HCEC 1CT (cell line): ENCODE measurements at regions not wholly inside any gene's neighbourhood (a gene's known extent, or its start where the extent isn't known, plus 50 kb on each side); places are given as distances from the start of the nearest gene placed in this dataset.

Experiments used
- DNase-seq: peaks from one replicate; pipeline ENCODE4 v3.0.0-alpha.2; 2017

DNA sequence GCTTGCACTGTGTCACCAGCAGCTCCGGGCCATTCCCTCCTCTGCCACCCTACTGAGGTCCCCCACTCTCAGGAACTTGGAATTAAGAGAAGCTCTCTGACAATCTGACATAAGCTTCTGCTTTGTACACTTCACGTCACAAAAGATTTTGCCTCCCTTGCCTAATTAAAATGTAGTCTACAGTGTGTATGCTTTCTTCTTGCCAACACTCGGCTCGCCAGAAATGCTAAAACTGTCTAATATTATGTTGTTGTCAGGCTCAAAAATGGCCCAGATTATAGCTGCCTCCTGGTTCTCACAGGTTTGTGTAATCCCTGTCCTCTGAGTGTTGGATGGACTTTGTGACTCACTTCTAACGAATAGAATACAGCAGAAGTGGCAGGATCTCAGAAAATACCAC, 474.7 kb downstream of the MBD2 start:
- DNase-seq = no peak

DNA sequence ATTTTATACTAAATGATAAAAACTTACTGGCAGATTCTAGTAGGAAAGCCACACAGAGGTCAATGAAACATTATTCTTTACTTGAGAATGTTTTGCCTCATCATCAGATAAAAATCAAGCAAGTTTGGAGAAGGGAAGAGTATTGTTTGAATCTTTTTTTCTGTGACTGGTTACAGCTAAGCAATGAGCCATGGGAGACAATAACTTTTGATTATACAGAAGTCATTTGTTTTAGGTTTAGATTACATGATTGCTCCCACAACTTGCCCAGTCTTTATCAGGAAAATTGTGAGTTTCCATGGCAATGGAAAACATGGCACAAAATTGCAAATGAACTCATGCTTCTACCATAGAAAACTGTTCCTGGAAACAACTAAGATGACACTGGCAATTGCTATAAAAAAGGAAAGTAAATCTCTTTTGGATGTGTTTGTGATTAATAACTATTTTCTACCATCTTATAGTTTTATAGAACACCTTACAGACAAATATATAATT, 476.8 kb downstream of the MBD2 start:
- DNase-seq = no peak

DNA sequence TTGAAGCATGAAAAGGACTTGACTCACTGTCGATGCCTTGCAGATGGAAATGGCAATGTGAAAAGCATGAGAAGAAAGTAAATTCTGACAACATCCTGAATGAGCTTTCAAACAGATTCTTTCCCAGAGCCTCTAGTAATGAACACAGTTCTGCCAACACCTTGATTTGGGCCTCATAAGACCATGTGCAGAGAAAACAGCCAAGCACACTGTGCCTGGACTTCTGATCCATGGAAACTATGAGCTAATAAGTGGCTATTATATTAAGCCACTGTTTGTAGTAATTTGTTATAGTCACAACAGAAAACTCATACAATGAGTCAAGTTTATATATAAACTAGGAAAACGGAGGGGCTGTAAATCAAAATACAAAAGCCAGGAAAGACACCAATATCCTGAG, 477.3 kb downstream of the MBD2 start:
- DNase-seq = no peak

DNA sequence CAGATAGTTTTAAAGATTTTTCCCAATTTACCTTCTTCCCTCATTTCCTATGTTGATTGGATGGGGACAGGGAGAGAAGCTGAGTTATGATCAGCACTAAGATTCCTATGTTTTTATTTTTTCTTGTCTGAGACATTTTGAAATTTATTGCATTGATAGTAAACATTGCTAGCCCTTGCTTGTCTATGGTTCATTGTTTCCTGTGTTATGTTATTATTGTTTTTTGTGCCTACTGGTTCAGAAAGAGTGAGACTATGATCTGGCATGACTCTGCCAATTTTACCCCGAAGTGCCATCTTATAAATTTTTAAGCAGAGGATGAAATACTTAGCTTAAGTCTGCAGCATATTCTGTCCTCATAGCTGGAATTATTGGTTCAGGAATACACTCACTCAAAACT, 478.5 kb downstream of the MBD2 start:
- no peak for DNase-seq

DNA sequence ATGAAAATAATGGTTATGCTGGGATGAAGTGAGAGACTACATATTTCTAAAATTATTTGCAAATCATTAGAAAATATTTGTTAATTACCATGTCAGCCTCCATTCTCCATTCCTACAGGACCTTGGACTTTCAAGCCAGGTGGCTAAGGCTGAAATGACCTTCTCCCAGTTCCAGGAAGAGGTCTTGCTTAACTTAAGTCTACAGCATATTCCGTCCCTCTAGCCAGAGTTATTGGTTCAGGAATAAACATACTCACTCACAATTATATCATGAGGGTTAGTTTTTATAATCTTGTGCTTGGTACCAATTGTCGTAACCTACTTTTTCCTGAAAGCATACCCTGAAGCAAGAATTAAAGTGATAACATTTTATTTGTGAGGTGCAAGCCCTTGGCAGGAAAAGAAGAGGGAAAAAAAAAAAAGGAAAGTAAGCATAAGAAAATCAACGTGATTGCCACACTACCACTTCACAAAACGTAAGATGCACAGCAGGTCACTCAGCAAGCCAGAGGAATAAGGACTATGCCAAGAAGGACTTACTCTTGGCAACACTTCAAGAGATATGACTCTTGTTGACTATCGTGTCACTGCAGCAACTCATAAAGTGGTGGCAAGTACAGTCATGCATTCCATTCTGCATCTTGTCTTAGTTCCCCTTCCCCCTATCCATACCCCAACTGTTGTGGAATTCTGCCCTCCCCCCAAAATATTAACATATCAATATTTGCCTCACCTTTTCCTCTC, 479.1 kb downstream of the MBD2 start:
- no peak for DNase-seq

DNA sequence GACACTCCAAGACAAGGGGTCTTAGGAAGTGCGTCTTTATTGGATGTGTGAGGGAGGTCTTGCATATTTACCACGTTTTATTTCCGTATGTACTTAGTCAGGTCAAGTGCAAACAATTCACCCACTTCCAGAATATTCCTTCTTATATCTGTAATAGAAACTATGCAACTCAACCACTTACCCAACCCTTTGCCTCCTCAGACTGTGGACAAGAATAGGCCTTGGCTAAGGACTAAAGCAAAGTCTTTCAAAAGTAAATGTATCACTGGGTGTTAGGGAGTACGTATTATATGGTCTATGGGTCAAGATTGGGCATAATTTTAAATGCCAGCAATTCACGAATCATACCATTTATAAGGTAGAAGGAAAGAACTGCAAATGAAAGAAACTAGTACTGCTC, 484.8 kb downstream of the MBD2 start:
- DNase-seq = no peak

DNA sequence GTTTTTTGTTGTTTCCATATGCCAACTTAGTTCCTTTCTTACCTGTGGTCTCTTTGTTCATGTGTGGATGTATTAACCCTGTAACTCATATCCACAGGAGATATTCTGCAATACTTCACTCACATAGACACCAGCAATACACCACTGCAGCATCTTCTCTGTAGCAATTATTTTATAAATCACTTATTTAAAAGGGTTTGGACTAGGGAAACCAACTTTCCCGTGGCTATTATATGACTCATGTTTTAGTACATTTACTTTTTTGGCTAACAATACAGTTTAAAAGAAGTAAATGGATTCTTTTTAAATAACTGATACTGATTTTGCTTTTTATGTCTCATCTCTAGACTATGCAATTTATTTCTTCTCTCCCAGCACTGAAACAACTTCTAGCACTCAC, 488.9 kb downstream of the MBD2 start:
- no peak for DNase-seq

DNA sequence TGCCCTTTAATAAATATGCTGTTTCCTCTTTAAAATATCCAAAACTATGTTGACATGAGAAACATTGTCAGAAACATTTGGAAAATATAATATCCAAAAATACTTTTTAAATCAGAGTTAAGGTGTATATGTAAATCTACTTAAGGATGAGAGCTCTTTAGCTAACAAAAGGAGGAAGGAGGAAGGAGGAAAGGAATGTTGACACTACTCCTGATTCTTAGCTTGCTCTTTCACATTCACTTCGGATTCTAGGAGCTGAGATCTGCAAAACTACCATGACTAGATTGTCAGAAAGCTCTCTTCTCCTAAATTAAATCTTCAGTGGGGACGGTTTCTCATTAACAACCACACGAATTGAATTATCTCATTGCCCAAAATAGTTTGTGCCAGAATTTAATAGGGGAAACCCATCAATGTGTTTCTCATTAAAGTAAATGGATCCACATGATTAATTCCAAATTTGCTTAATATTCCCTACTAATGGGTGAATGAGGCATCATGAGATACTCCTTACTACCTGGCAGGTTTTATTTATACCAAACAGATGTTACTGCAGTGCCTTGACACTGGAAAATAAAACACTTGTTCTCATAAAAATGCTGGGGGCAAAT, 509.1 kb downstream of the MBD2 start:
- DNase-seq = no peak

DNA sequence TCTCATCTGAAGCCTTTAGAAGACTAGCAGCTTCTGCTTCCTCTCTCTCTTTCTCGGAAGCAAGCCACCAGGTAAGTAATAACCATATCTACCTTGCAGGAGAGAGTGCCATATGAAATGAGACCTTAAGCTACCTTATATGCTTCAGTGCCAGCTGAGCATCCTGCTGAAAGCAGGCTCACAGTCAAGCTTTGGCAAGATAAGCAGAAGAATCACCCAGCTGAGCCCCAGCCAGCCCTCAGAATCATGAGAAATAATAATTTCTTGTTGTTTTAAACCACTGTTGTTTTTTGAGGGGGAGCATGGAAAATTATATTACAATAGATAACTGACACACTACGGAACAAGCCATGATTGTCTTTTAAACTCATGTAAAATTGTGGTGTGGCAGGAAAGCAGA, 514.4 kb downstream of the MBD2 start:
- DNase-seq = no peak

DNA sequence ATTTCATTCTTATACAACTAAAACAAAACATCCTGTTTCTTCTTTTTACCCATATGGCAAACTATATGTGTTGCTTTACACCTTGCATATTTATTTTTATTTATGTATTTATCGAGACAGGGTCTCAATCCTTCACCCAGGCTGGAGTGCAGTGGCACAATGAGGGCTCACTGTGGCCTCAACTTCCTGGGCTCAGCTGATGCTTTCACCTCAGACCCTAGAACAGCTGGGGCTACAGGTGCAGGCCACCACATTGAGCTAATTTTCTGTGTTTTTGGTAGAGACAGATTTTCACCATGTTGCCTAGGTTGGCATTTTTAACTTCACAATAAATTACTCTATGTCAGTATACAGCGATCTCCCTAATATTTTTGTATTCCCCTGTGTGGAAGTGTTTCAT, 522.0 kb downstream of the MBD2 start:
- no peak for DNase-seq

DNA sequence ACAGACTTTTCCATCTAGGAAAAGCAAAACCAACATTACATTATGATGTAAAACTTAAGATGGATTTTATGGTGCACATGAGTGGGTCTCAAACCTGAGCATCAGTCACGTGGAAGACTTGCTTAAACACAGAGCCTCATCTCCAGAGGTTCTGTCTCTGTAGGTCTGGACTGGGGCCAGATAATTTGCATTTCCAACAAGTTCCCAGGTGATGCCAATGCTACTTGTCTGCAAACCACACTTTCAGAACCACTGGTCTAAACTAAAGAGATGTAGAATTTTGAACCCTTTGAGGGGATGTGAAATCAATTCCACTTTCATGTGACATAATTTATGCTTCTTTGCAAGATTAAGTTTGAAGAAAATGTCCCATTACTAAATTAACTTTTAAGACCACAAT, 522.8 kb downstream of the MBD2 start:
- no peak for DNase-seq

DNA sequence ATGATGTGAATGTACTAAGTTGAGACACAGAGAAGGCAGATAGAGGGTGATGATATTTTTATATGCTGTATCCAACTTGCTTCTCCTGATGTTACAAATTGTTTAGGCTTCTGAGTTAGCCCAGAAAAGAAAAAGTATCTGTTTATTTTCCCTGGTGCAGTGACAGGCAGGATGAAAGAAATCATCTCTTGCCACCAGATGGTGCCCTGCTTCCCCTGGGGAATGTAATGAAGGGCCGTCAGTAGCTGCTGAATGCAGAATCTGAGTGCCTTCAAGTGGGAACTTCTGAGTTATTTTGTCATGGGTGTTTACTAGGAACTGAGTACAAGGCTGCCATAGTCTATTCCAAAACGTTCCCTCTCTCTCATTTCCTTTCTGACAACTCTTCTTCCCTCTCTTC, 525.6 kb downstream of the MBD2 start:
- no peak for DNase-seq

DNA sequence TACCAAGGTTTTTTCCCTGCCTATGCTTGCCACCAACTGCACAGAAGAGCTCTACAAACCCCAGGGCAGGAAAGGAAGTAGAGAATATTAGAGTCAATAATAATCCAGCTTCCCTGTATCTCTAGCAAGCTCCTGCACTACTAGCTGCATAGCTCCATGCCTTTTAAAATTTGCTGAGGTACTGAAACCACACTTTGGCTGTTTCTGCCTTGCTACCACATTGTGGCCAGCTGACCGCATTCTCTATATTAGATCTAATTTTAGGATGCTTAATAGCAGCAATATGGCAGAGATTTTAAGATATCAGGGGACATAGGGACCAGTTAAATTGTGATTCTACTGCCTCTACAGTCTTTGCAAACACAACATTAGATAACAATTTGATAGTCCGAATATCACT, 534.6 kb downstream of the MBD2 start:
- DNase-seq = no peak

DNA sequence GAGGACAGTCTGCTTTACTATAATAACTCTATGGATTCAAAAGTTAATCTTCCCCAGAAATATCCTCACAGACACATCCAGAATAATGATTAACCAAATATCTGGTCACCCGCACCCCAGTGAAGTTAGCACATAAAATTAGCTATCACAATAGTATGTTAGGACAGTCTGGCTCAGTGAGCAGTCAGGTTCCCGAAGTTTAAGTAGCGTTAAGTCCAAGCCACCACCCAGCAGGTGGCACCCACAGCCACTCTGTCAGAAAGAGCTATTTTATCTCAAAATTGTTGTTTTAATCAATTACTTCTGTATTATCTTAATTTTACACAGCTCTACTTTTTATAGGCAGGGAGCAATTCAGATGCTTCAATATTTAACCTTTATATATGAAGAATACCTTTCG, 537.5 kb downstream of the MBD2 start:
- no peak for DNase-seq

DNA sequence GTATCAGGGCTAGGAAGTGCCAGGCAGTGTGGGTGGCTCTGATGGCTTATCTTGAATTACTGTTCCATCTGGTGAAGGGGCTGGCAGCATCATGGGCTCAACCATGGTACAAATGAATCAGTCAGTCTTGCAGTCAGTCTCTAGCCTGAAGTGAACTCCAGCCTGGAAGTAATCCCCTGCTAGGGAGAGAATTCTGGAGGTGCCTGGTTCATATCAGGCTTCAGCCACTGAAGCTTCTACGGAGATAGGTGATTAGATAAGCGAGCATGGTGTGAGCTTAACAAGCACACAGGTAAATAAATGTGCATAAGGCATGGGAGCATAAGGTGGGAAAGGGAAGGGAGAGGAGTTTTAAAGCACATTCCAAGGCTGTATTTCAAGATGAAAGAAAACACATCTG, 541.7 kb downstream of the MBD2 start:
- no peak for DNase-seq

DNA sequence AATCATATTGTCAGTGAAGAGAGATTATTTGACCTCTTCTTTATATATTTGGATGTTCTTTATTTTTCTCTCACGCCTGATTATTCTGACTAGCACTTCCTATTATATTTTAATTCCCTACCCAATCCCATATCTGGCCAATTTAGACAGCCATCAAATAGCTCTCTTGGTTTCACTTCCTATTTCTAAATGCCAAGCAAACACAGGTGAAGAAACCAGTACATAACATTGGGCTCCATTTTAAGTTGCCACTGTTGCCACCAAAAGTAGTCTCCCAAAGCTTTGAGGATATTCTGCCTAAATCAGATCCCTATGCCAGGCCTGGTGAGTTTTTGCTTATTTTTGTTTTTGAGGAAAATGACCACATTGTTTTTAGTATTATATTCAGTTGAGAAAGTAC, 547.0 kb downstream of the MBD2 start:
- DNase-seq = no peak

DNA sequence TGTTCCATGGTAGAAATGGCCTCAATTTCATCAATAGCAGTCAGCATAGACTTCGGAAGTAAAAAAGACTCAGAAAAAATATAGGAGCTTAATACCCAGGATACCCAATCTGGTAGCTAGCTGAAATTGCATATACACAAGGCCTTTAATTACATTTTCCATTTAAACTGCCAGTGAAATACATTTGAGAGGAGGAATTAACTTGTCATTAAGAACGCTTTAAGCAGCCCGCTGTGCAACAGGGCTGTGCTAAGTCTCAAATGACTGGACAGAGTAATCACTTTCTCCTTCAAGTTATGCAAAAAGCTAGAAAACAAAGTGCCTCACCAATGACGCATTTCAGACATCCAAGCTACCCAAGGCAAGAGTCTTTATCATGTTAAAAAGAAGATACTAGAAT, 558.8 kb downstream of the MBD2 start:
- no peak for DNase-seq

DNA sequence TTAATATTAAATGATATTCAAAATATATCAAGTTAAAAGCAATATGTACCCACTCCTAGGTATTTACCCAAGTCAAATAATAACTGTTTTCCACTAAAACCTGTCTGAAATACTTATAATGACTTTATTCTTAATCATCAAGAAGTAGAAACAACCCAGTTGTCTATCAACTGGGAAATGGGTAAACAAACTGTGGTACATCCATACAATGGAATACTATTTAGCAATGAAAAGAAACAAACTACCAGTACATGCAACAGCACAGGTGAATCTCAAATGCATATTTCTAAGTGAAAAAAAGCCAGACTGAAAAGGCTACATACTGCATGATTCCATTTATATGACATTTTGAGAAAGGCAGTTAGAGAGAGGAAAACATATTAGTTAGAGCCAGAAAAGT, 559.9 kb downstream of the MBD2 start:
- DNase-seq = no peak

DNA sequence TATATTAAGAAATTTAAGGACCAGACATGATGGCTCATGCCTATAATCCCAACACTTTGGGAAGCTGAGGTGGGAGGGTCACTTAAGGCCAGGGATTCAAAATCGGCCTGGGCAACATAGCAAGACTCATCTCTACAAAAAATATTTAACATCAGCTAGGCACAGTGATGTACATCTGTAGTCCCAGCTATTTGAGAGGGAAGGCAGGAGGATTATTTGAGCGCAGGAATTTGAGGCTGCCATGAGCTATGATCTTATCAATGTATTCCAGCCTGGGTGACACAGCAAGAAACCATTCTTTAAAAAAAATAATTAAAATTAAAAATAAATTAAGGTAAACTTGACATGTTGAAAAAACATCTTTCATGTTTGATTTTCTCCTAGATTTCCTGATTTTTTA, 564.2 kb downstream of the MBD2 start:
- no peak for DNase-seq

DNA sequence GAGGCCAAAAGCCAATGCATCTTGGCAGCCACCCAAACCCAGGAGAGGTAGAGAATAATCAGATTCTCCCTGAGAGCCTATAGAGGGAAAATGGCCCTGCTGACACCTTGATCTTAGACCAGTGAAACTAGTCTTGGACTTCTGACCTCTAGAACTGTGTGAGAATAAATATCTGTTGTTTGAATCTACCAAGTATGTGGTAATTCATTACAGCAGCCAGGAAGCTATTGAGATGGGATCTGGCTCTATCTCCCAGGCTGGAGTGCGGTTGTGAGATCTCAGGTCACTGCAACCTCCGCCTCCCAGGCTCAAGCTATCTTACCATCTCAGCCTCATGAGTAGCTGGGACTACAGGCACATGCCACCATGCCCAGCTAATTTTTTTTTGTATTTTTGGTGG, 567.2 kb downstream of the MBD2 start:
- no peak for DNase-seq

DNA sequence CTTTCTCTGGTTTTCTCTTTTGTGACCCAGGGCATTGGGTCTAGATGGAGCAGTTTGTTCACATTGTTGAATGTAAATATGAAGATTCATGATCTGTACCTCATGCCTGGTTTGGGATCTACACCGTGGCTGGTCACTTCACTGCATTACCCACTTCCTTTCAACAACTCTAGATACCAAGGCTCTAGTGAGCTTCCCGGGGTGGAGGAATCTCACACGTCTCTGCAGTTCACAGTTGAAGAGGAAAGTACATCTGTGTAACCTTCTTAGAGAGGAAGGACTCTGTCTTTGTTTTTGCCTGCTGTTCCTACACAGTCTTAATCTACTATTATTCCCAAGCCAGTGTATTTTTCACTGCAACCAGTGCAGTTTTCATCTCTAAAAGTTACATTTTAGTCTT, 574.8 kb downstream of the MBD2 start:
- no peak for DNase-seq

DNA sequence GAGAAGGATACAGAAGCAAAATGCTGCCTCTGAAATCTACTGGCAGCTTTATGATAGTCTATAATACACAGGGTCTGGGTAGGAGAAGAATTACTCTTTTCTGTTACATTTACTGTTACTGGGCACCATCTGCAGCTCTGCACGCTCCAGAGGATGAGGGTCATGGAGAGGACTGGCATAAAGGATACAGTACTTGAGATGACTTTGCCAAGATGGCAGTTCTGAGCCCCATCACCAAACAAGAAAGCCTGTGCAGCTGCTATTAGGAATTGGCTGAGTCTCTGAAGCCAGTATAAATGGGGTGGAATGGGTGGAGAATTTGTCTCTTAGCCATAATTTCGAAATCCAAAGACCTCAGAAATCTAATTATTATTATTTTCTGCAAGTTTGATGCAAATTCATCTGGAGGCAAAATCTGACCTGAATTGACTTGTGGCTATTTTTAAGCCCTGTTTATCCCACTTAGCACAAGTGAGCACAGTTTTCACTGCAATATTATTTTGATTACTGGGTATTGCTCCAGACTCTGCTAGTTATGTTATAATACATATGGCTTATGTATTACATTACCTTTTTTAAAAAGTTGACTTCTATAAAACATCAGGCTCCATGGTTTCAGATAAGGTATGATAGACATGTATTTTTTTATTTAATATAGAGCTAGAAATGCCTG, 579.5 kb downstream of the MBD2 start:
- no peak for DNase-seq

DNA sequence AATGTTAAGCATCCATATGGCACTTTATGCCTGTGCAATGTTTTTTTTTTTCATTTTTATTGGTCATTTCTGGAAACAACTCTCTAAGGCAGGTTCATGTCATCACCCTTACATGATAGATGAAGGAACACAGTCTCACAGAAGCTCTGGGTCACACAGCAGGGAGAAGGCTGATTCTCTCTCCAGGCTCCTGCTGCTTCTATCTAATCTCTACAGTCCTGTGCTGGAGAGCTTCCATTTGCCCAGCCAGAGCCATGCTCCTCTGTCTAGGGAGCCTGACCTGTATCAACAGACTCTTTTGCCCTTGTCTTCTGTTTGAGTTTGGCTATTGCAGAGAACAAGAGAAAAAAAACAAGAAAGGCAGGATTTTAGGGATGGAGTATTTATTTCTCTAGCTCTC, 584.8 kb downstream of the MBD2 start:
- DNase-seq = no peak

DNA sequence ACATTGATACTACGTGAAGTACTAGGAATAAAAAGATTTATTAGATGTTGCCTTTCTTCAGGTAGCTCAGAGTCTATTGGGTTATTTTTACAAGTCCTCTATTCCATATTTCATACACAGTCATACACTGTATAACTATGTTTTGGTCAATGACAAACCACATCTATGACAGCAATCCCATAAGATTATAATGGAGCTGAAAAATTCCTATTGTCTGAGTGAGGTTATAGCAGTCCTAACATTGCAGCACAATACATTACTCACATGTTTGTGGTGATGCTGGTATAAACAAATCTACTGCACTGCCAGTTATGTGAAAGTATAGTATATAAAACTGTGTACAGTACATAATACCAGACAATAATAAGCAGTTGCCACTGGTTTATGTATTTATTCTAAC, 595.1 kb downstream of the MBD2 start:
- no peak for DNase-seq
